K562 (cell line): ENCODE measurements at regions not wholly inside any gene's neighbourhood (a gene's known extent, or its start where the extent isn't known, plus 50 kb on each side); places are given as distances from the start of the nearest gene placed in this dataset.

Experiments used
- ATAC-seq: fragments of 200-7000 bp; cut with Tn5 transposase; 3 replicates; pipeline ENCODE4 v1.9.1; 2020; ENCODE audit warnings: moderate library complexity
- BruUV-seq: library from RNA; stranded (reverse); fragments of 400-500 nt; replicated peaks from 2 replicates; lab custom pipeline; 2021; lab: Mats Ljungman, UMichigan
- CTCF ChIA-PET: fragments of 300-600 bp; formaldehyde crosslinking; extraction: SDS; loops from one replicate; lab custom pipeline; 2021; ENCODE audit warnings: low intra/inter-chr PET ratio; lab: Yijun Ruan, JAX
- POLR2A ChIA-PET: fragments of 300-600, 350-650 bp; sonication (Branson Sonifier 250); formaldehyde crosslinking; extraction: SDS; loops from one replicate; lab custom pipeline; 2021; ENCODE audit warnings: antibody characterized with exemption, inconsistent platforms; lab: Yijun Ruan, JAX
- DNase-seq, 4 experiments: peaks; one replicate each; pipeline versions ENCODE4 v3.0.0 to v3.0.0-alpha.2; 2011 to 2018; ENCODE audit warnings: low spot score in 3 of 4, mixed read lengths in 3 of 4; ENCODE audit errors: extremely low read depth in 1 of 4
- FAIRE-seq: peaks from 2 replicates; lab custom pipeline; 2011; peaks lifted over from hg19 to GRCh38; lab: Jason Lieb, UNC
- H2AFZ ChIP-seq: 2 replicates; pipeline ENCODE4 v1.6.0; 2011; ENCODE audit warnings: low read depth, low read length, control low read depth, inconsistent platforms
- H3K27ac ChIP-seq: fragments of 200-600 bp; 3 replicates; pipeline ENCODE4 v1.8.0; 2011; ENCODE audit warnings: low read depth, mild to moderate bottlenecking, control low read depth, inconsistent platforms, low read length, moderate library complexity, mixed read lengths; ENCODE audit errors: extremely low read depth
- H3K27me3 ChIP-seq, 2 experiments: fragments of 300-600 bp in 1 of 2; 2 replicates in 1 of 2; 3 replicates in 1 of 2; pipeline versions ENCODE4 v1.6.0 to v1.8.0; 2011; ENCODE audit warnings: inconsistent platforms in 2 of 2, low read length in 2 of 2, mild to moderate bottlenecking in 1 of 2, mixed read lengths in 1 of 2, moderate library complexity in 1 of 2; ENCODE audit not compliant: control insufficient read depth in 2 of 2, insufficient read depth in 2 of 2
- H3K36me3 ChIP-seq: fragments of 300-600 bp; 3 replicates; pipeline ENCODE4 v1.8.0; 2011; ENCODE audit warnings: mild to moderate bottlenecking, low read length, inconsistent platforms; ENCODE audit not compliant: control insufficient read depth, insufficient read depth
- H3K4me1 ChIP-seq, 2 experiments: fragments of 200-600 bp in 1 of 2; replicated peaks in 1 of 2; 2 replicates in 1 of 2; 3 replicates in 1 of 2; pipeline versions ENCODE4 v1.5.1 to v1.8.0; 2011; ENCODE audit warnings: inconsistent platforms in 2 of 2, low read length in 2 of 2, mild to moderate bottlenecking in 1 of 2, mixed read lengths in 1 of 2, moderate library complexity in 1 of 2; ENCODE audit not compliant: control insufficient read depth in 2 of 2, insufficient read depth in 2 of 2
- H3K4me2 ChIP-seq: 2 replicates; pipeline ENCODE4 v1.6.1; 2011; ENCODE audit warnings: low read length, control low read depth, inconsistent platforms, mixed read lengths; ENCODE audit not compliant: insufficient read depth
- H3K4me3 ChIP-seq: fragments of 200-600 bp; sonication (generic), shearing (Covaris generic); 2 replicates; pipeline ENCODE4 v1.5.1; 2016; ENCODE audit warnings: control low read depth, inconsistent platforms
- H3K79me2 ChIP-seq: fragments of 200-600 bp; 3 replicates; pipeline ENCODE4 v1.8.0; 2011; ENCODE audit warnings: low read length, inconsistent platforms; ENCODE audit not compliant: control insufficient read depth, insufficient read depth
- H3K9ac ChIP-seq, 2 experiments: 2 replicates each; pipeline versions ENCODE4 v1.6.0 to v1.6.1; 2011; ENCODE audit warnings: low read depth in 2 of 2, low read length in 2 of 2, control low read depth in 1 of 2, inconsistent platforms in 1 of 2, mild to moderate bottlenecking in 1 of 2, mixed read lengths in 1 of 2; ENCODE audit not compliant: insufficient read depth in 1 of 2
- H3K9me1 ChIP-seq: one replicate; pipeline ENCODE4 v1.6.0; 2011; ENCODE audit warnings: inconsistent platforms, mild to moderate bottlenecking, low read length, moderate library complexity; ENCODE audit not compliant: control insufficient read depth, insufficient read depth
- H3K9me3 ChIP-seq: replicated peaks from 2 replicates; pipeline ENCODE4 v1.5.1; 2011; ENCODE audit warnings: low read depth, low read length, inconsistent platforms; ENCODE audit not compliant: control insufficient read depth, insufficient read depth
- H4K20me1 ChIP-seq: replicated peaks from 2 replicates; pipeline ENCODE4 v1.6.1; 2011; ENCODE audit warnings: low read length, inconsistent platforms, mixed read lengths; ENCODE audit not compliant: control insufficient read depth, insufficient read depth
- CLOCK ChIP-seq: fragments of 250-450 bp; sonication (Bioruptor Pico); IDR thresholded peaks from 2 replicates; pipeline ENCODE4 v1.4.0; 2020; ENCODE audit warnings: mild to moderate bottlenecking, moderate library complexity, borderline replicate concordance
- ESRRB ChIP-seq: fragments of 250-450 bp; sonication (Bioruptor Pico); IDR thresholded peaks from 2 replicates; pipeline ENCODE4 v1.5.0; 2020; ENCODE audit warnings: mild to moderate bottlenecking, moderate library complexity, borderline replicate concordance
- GTF2F1 ChIP-seq: IDR thresholded peaks from 2 replicates; pipeline ENCODE4 v1.6.1; 2011; ENCODE audit warnings: low read depth, low read length, improper control_type of control experiment
- whole genome bisulfite sequencing: fragments of 100-300 bp; shearing (Covaris generic); methylation state at CpG from one replicate; pipeline ENCODE4 v1.1.6; 2016; ENCODE audit warnings: low coverage, mixed read lengths; ENCODE audit not compliant: insufficient coverage; ENCODE audit errors: missing lambda C conversion rate; 5-methylcytosine and 5-hydroxymethylcytosine counted together
- in situ Hi-C: fragments of 300-500 bp; cut with MboI; formaldehyde crosslinking; loops from 4 replicates; pipeline ENCODE4 v1.15.0; 2018; ENCODE audit warnings: inconsistent platforms, mixed read lengths
- intact Hi-C: fragments of 100-400 bp; cut with micrococcal nuclease; formaldehyde crosslinking; loops from 2 replicates; pipeline ENCODE4 v1.14.2; 2022

DNA sequence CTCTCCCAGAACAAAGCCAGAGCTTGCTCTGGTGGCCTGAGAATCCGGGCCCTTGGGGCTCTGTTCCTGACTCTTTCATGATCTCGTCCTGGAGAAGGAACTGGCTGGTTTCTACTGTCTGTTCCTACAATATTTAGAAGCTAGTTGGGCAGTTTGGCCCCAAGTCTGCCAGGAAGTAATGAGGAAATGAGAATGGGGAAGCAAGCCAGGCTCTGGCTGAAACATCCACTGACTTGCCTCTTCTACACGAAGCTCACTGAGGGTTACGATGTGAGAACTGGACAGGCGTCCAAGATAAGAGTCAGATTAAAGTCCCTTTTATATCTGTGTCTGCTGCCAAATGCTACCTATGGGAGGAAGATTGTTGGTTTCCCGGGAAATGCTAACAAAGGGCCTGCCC is 110.0 kb upstream of the KIRREL3 start:
- CTCF ChIA-PET, result no interaction called here
- in situ Hi-C loops (no loop called here), intact Hi-C loops (no loop called here)
- FAIRE-seq (no peak), ATAC-seq (no peak), DNase-seq (no peak)
- Histone ChIP-seq H3K36me3 (no peaks in the 10 kb centered on the region), H4K20me1 (no peaks in the 10 kb centered on the region), H3K27ac (no peak overlapping the region), H2AFZ (no peak overlapping the region), H3K4me3 (no peak overlapping the region), H3K27me3 (no peaks in the 10 kb centered on the region), H3K9me1 (no peaks in the 10 kb centered on the region), H3K4me1 (no peaks in the 10 kb centered on the region), H3K79me2 (no peaks in the 10 kb centered on the region), H3K4me2 (no peak overlapping the region), H3K9me3 (no peaks in the 10 kb centered on the region), H3K9ac (no peak overlapping the region)
- no TSS peak for BruUV-seq
- POLR2A ChIA-PET, result interaction anchor here (0.6 kb wide), 1 partner anchor 15 kb away, joined by 3 read pairs; no protein-coding TSS in a partner anchor
- WGBS, result 0% methylated on average over 6 of the region's 6 CpGs
- TF ChIP-seq CLOCK, result no peak
- TF ChIP-seq ESRRB (CRISPR knock-in tag), result no peak
- TF ChIP-seq GTF2F1, result no peak
